ENCODE measurements at regions not wholly inside any gene's neighbourhood (a gene's known extent, or its start where the extent isn't known, plus 50 kb on each side); places are given as distances from the start of the nearest gene placed in this dataset.

GRCh38 chr7:41146429-41146828 is 556.5 kb downstream of the INHBA start:
- Histone ChIP-seq H3K9me3 (ENCODE audit: control insufficient read depth in 1 of 2, low read length in 2 of 2) (no peaks in the 10 kb centered on the region), H3K9ac (ENCODE audit: low read depth in 1 of 2, low read length in 2 of 2) (no peak overlapping the region), H3K36me3 (ENCODE audit: control insufficient read depth in 1 of 2, insufficient read depth in 2 of 2, low read length in 2 of 2) (no peaks in the 10 kb centered on the region), H3K4me3 (ENCODE audit: low read depth in 1 of 2, low read length in 2 of 2) (no peak overlapping the region), H3K27me3 (ENCODE audit: control insufficient read depth in 1 of 2, insufficient read depth in 2 of 2, low read length in 2 of 2) (no peaks in the 10 kb centered on the region), H3K4me1 (ENCODE audit: control insufficient read depth in 1 of 2, insufficient read depth in 2 of 2, low read length in 2 of 2) (no peaks in the 10 kb centered on the region), H3K27ac (ENCODE audit: low read depth, low read length) (no peak overlapping the region)

DNA sequence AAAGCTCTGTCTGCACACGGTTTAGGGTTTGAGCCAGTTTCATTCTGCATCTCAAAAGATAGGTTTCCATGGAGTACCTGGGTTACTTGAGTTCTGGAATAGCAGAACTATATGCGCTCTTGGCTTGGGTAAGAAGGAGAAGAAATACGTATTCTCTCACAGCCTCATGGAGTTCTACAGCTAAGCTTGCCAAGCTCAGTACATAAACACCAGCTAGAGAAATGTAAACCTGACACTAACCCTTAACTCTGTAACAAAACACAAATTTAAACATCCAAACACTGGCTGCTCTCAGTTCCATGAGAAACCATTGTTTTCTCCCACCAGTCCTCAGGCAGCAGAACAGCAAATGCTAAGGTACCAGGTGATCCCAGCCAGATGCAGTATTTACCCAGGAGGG is 557.2 kb downstream of the INHBA start:
- Histone ChIP-seq H3K9ac (ENCODE audit: low read depth in 1 of 2, low read length in 2 of 2) (no peak overlapping the region), H3K9me3 (ENCODE audit: control insufficient read depth in 1 of 2, low read length in 2 of 2) (no peaks in the 10 kb centered on the region), H3K4me3 (ENCODE audit: low read depth in 1 of 2, low read length in 2 of 2) (no peak overlapping the region), H3K36me3 (ENCODE audit: control insufficient read depth in 1 of 2, insufficient read depth in 2 of 2, low read length in 2 of 2) (no peaks in the 10 kb centered on the region), H3K27ac (ENCODE audit: low read depth, low read length) (no peak overlapping the region), H3K27me3 (ENCODE audit: control insufficient read depth in 1 of 2, insufficient read depth in 2 of 2, low read length in 2 of 2) (no peaks in the 10 kb centered on the region), H3K4me1 (ENCODE audit: control insufficient read depth in 1 of 2, insufficient read depth in 2 of 2, low read length in 2 of 2) (no peaks in the 10 kb centered on the region)

DNA sequence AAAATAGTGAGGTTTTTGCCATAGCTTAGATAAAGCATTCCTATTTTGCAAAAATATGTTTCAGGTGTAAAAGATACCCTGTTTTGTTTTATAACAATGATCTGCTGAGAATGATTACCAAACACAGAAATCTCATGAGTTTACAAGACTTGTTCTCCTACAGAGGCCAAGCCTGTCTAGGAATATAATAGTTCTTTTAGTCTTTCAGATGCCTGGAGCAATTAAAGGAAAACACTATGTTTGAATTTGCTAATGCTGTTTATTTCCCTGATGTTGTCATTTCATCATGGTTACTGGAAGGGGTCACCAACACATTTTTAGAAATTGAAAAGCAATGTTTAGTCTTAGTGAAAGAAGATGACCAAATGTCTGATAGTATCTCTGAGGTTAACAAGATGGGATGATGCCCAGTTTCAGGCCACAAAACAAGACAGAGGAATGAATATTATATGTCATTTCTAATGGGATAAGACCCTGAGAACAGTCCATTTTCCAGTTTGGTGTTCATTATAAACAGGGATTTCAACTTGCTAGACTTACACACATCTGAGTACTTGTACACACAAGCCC is 559.9 kb downstream of the INHBA start:
- Histone ChIP-seq H3K4me1 (ENCODE audit: control insufficient read depth in 1 of 2, insufficient read depth in 2 of 2, low read length in 2 of 2) (no peaks in the 10 kb centered on the region), H3K9ac (ENCODE audit: low read depth in 1 of 2, low read length in 2 of 2) (no peak overlapping the region), H3K4me3 (ENCODE audit: low read depth in 1 of 2, low read length in 2 of 2) (no peak overlapping the region), H3K9me3 (ENCODE audit: control insufficient read depth in 1 of 2, low read length in 2 of 2) (no peaks in the 10 kb centered on the region), H3K27me3 (ENCODE audit: control insufficient read depth in 1 of 2, insufficient read depth in 2 of 2, low read length in 2 of 2) (no peaks in the 10 kb centered on the region), H3K36me3 (ENCODE audit: control insufficient read depth in 1 of 2, insufficient read depth in 2 of 2, low read length in 2 of 2) (no peaks in the 10 kb centered on the region), H3K27ac (ENCODE audit: low read depth, low read length) (no peak overlapping the region)

DNA sequence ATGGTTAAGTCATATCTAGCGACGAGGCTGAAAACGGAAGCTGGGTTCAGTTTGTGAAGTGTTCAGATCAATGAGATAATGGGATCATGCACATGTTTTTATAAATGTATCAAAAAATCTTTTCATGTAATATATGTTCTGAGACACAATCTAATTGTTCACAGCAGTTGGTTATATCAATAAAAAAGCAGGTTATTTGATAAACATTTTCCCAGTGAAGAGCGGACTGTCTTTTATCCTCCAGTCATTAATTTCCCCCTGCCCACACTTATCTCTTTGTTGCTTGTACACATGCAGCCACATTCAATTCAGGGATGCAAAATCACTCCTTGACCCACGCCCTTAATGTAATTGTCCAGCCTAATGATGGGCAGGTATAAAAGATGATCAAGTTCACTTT is 563.1 kb downstream of the INHBA start:
- no peaks in the 10 kb centered on the region for H3K36me3 ChIP-seq (ENCODE audit: control insufficient read depth in 1 of 2, insufficient read depth in 2 of 2, low read length in 2 of 2)
- H3K9me3 ChIP-seq (ENCODE audit: control insufficient read depth in 1 of 2, low read length in 2 of 2): no peaks in the 10 kb centered on the region

GRCh38 chr7:41136551-41136950 is 566.3 kb downstream of the INHBA start:
- Histone ChIP-seq H3K9ac (ENCODE audit: low read depth in 1 of 2, low read length in 2 of 2) (no peak overlapping the region), H3K4me1 (ENCODE audit: control insufficient read depth in 1 of 2, insufficient read depth in 2 of 2, low read length in 2 of 2) (no peaks in the 10 kb centered on the region), H3K27me3 (ENCODE audit: control insufficient read depth in 1 of 2, insufficient read depth in 2 of 2, low read length in 2 of 2) (no peaks in the 10 kb centered on the region), H3K9me3 (ENCODE audit: control insufficient read depth in 1 of 2, low read length in 2 of 2) (no peaks in the 10 kb centered on the region), H3K36me3 (ENCODE audit: control insufficient read depth in 1 of 2, insufficient read depth in 2 of 2, low read length in 2 of 2) (no peaks in the 10 kb centered on the region), H3K4me3 (ENCODE audit: low read depth in 1 of 2, low read length in 2 of 2) (no peak overlapping the region), H3K27ac (ENCODE audit: low read depth, low read length) (no peak overlapping the region)

More for the DNA sequence above, 563.1 kb downstream of the INHBA start:
- Histone ChIP-seq H3K27ac (ENCODE audit: low read depth, low read length) (no peak overlapping the region), H3K9ac (ENCODE audit: low read depth in 1 of 2, low read length in 2 of 2) (no peak overlapping the region), H3K27me3 (ENCODE audit: control insufficient read depth in 1 of 2, insufficient read depth in 2 of 2, low read length in 2 of 2) (no peaks in the 10 kb centered on the region), H3K4me3 (ENCODE audit: low read depth in 1 of 2, low read length in 2 of 2) (no peak overlapping the region), H3K4me1 (ENCODE audit: control insufficient read depth in 1 of 2, insufficient read depth in 2 of 2, low read length in 2 of 2) (no peaks in the 10 kb centered on the region)

DNA sequence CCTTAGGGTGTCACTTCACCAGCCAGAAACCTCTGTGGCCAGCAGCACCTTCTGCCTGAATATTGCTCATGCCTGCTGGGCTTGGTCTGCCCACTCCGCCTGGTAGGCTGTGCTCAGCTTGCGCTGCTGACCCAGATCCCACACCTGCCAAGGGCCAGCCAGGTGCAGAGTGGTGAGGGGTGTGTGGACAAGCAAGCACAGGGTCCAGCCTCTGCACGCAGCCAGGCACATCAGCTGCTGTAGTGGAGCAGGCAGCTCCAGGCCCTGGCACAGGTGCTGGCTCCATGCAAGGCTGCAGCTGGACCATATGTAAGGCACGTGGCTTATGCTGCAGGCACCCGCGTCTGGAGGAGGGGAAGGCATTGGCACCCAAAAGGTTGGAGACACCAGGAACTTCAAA is 567.4 kb downstream of the INHBA start:
- no peaks in the 10 kb centered on the region for H3K27me3 ChIP-seq (ENCODE audit: control insufficient read depth in 1 of 2, insufficient read depth in 2 of 2, low read length in 2 of 2)
- H3K4me3 ChIP-seq (ENCODE audit: low read depth in 1 of 2, low read length in 2 of 2): no peak overlapping the region
- H3K36me3 ChIP-seq (ENCODE audit: control insufficient read depth in 1 of 2, insufficient read depth in 2 of 2, low read length in 2 of 2): no peaks in the 10 kb centered on the region
- H3K9ac ChIP-seq (ENCODE audit: low read depth in 1 of 2, low read length in 2 of 2): no peak overlapping the region
- H3K9me3 ChIP-seq (ENCODE audit: control insufficient read depth in 1 of 2, low read length in 2 of 2): no peaks in the 10 kb centered on the region
- H3K27ac ChIP-seq (ENCODE audit: low read depth, low read length): no peak overlapping the region
- no peaks in the 10 kb centered on the region for H3K4me1 ChIP-seq (ENCODE audit: control insufficient read depth in 1 of 2, insufficient read depth in 2 of 2, low read length in 2 of 2)

GRCh38 chr7:41134300-41135255 is 568.3 kb downstream of the INHBA start:
- Histone ChIP-seq H3K36me3 (ENCODE audit: control insufficient read depth in 1 of 2, insufficient read depth in 2 of 2, low read length in 2 of 2) (no peaks in the 10 kb centered on the region), H3K4me1 (ENCODE audit: control insufficient read depth in 1 of 2, insufficient read depth in 2 of 2, low read length in 2 of 2) (no peaks in the 10 kb centered on the region), H3K27me3 (ENCODE audit: control insufficient read depth in 1 of 2, insufficient read depth in 2 of 2, low read length in 2 of 2) (no peaks in the 10 kb centered on the region), H3K4me3 (ENCODE audit: low read depth in 1 of 2, low read length in 2 of 2) (no peak overlapping the region), H3K9ac (ENCODE audit: low read depth in 1 of 2, low read length in 2 of 2) (no peak overlapping the region), H3K9me3 (ENCODE audit: control insufficient read depth in 1 of 2, low read length in 2 of 2) (no peaks in the 10 kb centered on the region), H3K27ac (ENCODE audit: low read depth, low read length) (no peak overlapping the region)

DNA sequence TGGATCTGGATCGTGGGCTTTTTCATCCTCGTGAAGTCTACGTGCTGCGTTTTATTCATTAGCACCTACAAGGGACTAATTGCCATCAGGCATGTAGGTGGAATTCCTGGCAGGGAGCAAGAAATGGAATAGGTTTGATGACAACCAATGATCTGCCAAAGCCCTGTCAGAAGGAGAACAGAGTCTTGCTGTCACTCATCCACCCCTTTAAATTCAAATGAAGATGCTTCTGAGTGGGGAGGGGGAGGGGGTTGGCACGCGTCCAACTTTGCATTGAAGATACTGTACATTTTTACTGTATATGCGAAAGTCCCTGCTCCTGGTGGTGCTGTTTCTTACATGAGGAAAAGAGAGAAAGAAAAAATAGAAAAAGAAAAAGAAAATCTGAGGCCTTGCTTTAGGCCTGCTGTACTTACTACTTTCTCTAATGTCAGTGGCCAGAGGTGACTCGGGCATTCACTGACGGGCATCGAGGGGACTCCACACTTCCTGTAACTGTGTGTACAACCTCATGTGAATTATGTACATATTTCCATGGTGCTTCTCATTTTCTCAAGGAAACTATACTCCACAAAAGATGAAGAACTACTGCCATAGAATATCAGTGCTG is 569.1 kb downstream of the INHBA start:
- Histone ChIP-seq H3K4me1 (ENCODE audit: control insufficient read depth in 1 of 2, insufficient read depth in 2 of 2, low read length in 2 of 2) (no peaks in the 10 kb centered on the region), H3K9ac (ENCODE audit: low read depth in 1 of 2, low read length in 2 of 2) (no peak overlapping the region), H3K9me3 (ENCODE audit: control insufficient read depth in 1 of 2, low read length in 2 of 2) (no peaks in the 10 kb centered on the region), H3K36me3 (ENCODE audit: control insufficient read depth in 1 of 2, insufficient read depth in 2 of 2, low read length in 2 of 2) (no peaks in the 10 kb centered on the region), H3K4me3 (ENCODE audit: low read depth in 1 of 2, low read length in 2 of 2) (no peak overlapping the region), H3K27me3 (ENCODE audit: control insufficient read depth in 1 of 2, insufficient read depth in 2 of 2, low read length in 2 of 2) (no peaks in the 10 kb centered on the region), H3K27ac (ENCODE audit: low read depth, low read length) (no peak overlapping the region)

DNA sequence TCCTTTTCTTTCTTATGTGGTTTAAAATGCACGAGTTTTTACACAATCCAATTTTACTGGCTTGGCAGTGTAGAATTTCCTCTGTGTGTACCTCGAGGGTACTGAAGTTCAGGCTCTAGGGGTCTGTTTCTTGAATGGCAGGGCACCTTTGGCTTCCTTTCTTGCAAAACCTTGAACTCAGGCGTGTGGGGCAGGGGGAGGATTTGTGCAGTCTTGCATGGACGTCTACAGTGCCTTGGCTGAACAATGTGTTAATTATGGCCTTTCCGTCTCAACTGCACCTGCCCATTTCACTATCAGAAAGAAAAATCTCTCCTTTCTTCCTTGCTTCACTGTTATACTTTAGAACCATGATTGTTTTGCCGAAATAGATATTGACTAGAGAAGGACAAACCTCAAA is 570.9 kb downstream of the INHBA start:
- Histone ChIP-seq H3K9ac (ENCODE audit: low read depth in 1 of 2, low read length in 2 of 2) (no peak overlapping the region), H3K27ac (ENCODE audit: low read depth, low read length) (no peak overlapping the region), H3K27me3 (ENCODE audit: control insufficient read depth in 1 of 2, insufficient read depth in 2 of 2, low read length in 2 of 2) (no peaks in the 10 kb centered on the region), H3K4me3 (ENCODE audit: low read depth in 1 of 2, low read length in 2 of 2) (no peak overlapping the region), H3K36me3 (ENCODE audit: control insufficient read depth in 1 of 2, insufficient read depth in 2 of 2, low read length in 2 of 2) (no peaks in the 10 kb centered on the region), H3K9me3 (ENCODE audit: control insufficient read depth in 1 of 2, low read length in 2 of 2) (no peaks in the 10 kb centered on the region), H3K4me1 (ENCODE audit: control insufficient read depth in 1 of 2, insufficient read depth in 2 of 2, low read length in 2 of 2) (no peaks in the 10 kb centered on the region)

GRCh38 chr7:41130561-41131236 is 572.2 kb downstream of the INHBA start:
- H3K36me3 ChIP-seq (ENCODE audit: control insufficient read depth in 1 of 2, insufficient read depth in 2 of 2, low read length in 2 of 2): no peaks in the 10 kb centered on the region
- H3K27ac ChIP-seq (ENCODE audit: low read depth, low read length): no peak overlapping the region
- H3K9me3 ChIP-seq (ENCODE audit: control insufficient read depth in 1 of 2, low read length in 2 of 2): no peaks in the 10 kb centered on the region
- H3K9ac ChIP-seq (ENCODE audit: low read depth in 1 of 2, low read length in 2 of 2): no peak overlapping the region
- no peaks in the 10 kb centered on the region for H3K4me1 ChIP-seq (ENCODE audit: control insufficient read depth in 1 of 2, insufficient read depth in 2 of 2, low read length in 2 of 2)
- H3K27me3 ChIP-seq (ENCODE audit: control insufficient read depth in 1 of 2, insufficient read depth in 2 of 2, low read length in 2 of 2): no peaks in the 10 kb centered on the region
- H3K4me3 ChIP-seq (ENCODE audit: low read depth in 1 of 2, low read length in 2 of 2): no peak overlapping the region

Measured in duodenal mucosa (tissue), 2 donors.